MM.1S (cell line): ENCODE measurements at regions not wholly inside any gene's neighbourhood (a gene's known extent, or its start where the extent isn't known, plus 50 kb on each side); places are given as distances from the start of the nearest gene placed in this dataset.

Source experiments
- EZH2 ChIP-seq: fragments of 300-600 bp; sonication (generic); optimal IDR thresholded peaks from 2 replicates; pipeline ENCODE3; 2017; ENCODE audit warnings: low read depth, mild to moderate bottlenecking, antibody characterized with exemption, low read length, mixed read lengths
- TF ChIP-seq, protein P1 (sequence below): fragments of 300-600 bp; sonication (generic); IDR thresholded peaks from 2 replicates; pipeline ENCODE4 v1.5.1; 2016; ENCODE audit warnings: antibody characterized with exemption, low read length, mixed read lengths

DNA sequence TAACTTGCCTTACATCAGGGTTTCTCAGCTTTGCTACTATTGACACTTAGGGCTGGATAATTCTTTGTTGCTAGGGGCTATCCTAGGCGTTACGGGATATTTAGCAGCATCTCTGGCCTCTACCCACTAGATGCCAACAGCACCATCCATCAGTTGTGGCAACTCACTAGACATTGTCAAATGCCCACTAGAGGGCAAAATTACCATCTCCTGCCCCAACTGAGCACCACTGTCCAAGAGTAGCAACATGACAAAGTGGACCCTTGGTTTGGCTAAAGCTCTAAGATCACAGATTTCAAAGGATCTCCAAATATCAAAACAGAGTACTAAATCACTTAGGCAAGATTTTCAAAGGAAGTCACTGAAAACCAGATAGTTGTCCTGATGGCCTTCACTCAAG lies 251.7 kb upstream of the TBX3 start:
- TF ChIP-seq, protein P1, sequence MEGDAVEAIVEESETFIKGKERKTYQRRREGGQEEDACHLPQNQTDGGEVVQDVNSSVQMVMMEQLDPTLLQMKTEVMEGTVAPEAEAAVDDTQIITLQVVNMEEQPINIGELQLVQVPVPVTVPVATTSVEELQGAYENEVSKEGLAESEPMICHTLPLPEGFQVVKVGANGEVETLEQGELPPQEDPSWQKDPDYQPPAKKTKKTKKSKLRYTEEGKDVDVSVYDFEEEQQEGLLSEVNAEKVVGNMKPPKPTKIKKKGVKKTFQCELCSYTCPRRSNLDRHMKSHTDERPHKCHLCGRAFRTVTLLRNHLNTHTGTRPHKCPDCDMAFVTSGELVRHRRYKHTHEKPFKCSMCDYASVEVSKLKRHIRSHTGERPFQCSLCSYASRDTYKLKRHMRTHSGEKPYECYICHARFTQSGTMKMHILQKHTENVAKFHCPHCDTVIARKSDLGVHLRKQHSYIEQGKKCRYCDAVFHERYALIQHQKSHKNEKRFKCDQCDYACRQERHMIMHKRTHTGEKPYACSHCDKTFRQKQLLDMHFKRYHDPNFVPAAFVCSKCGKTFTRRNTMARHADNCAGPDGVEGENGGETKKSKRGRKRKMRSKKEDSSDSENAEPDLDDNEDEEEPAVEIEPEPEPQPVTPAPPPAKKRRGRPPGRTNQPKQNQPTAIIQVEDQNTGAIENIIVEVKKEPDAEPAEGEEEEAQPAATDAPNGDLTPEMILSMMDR: no peak
- no peak for TF ChIP-seq EZH2
